Stimulated activated CD4-positive, alpha-beta T cell treated with anti-CD3 and anti-CD28 coated beads, Interleukin-2, amount 100 ng/mL, for 4 hours (primary cell): ENCODE measurements at regions not wholly inside any gene's neighbourhood (a gene's known extent, or its start where the extent isn't known, plus 50 kb on each side); places are given as distances from the start of the nearest gene placed in this dataset.
"Not testable (repeated sequence)": the region's sequence is repeated elsewhere in the genome, so short reads cannot be mapped to it uniquely, and the experiment has no call there.

ENCODE experiments used
- DNase-seq: peaks from one replicate; pipeline ENCODE4 v3.0.0-alpha.2; 2020; ENCODE audit warnings: low read depth

- DNase-seq, result no peak
These were observed 114.1 kb downstream of the FAR1 start for GRCh38 chr11:13782390-13783075.

DNA sequence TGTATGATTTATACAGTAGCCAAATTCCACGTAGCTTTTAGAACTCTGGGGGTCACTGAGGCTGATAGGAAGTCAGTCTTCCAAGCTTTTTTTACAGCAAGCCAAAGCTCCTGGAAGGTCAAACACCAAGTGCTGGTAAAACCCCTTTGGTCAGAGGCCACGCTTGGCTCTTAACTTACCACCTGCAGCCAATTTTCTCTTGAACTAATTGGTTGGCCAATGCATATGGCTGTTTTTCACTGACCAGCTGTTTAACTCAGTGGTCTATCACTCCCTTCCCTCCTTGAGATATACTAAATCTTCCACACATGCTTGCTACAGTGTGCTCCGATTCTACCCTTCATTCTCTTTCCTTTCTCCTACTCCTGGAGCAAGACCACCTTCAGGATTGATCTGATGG, 116.0 kb downstream of the FAR1 start:
- no peak for DNase-seq

DNA sequence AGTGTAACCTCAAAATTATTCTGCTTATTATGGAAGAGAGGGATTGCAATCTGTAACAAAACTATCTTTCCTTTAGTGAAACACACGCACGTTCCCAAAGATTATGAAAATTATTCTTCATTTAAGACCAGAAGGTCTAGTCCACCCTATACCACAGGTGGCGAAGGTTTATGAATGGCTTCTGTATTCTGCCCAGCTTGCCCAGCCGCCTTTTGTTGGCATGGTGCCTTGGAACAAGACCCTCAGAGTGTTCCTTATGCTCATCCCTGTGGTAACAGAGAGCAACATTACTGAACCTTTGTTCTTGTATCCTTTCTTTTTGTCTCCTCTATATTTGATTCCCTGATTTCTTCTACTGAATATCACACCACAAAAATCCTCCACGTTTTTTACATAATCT, 116.4 kb downstream of the FAR1 start:
- DNase-seq, result no peak

GRCh38 chr11:13786688-13787087, 118.2 kb downstream of the FAR1 start:
- no peak for DNase-seq

DNA sequence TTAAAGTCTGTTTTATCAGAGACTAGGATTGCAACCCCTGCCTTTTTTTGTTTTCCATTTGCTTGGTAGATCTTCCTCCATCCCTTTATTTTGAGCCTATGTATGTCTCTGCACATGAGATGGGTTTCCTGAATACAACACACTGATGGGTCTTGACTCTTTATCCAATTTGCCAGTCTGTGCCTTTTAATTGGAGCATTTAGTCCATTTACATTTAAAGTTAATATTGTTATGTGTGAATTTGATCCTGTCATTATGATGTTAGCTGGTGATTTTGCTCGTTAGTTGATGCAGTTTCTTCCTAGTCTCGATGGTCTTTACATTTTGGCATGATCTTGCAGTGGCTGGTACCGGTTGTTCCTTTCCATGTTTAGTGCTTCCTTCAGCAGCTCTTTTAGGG, 129.1 kb downstream of the FAR1 start:
- not testable (repeated sequence) for DNase-seq

DNA sequence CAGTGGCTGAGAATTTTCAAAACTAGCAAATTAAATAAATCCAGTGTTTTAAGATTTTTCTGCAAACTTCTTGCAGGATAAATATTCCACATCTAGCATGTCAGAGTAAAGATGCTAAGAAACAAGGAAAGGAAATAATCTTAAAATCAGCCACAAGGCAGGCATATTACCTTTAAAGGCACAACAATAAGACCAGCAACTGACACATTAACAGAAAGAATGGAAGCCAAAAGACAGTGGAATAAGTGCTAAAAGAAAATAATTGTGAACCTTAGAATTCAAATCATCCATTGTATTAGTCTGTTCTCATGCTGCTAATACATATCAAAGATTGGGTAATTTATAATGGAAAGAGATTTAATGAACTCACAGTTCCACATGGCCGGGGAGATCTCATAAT, 132.4 kb downstream of the FAR1 start:
- no peak for DNase-seq

DNA sequence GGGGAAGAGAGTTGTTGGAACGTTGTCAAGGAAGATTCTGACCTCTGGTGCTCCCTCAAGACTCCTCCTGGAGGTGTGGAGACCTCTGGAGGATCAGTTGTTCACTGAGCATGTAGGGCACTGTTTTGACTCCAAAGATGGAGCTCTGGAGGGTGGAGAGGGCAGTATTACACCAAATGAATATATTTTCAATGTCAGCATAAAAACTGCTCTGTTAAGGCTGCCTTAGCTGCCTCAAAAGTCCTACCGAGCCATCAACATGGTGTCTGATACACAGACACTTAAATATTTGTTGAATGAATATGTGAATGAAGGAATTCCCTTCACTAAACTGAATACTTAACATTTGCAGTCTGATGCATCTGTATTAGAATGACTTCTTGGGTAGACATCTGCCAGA, 144.2 kb upstream of the SPON1 start:
- no peak for DNase-seq

DNA sequence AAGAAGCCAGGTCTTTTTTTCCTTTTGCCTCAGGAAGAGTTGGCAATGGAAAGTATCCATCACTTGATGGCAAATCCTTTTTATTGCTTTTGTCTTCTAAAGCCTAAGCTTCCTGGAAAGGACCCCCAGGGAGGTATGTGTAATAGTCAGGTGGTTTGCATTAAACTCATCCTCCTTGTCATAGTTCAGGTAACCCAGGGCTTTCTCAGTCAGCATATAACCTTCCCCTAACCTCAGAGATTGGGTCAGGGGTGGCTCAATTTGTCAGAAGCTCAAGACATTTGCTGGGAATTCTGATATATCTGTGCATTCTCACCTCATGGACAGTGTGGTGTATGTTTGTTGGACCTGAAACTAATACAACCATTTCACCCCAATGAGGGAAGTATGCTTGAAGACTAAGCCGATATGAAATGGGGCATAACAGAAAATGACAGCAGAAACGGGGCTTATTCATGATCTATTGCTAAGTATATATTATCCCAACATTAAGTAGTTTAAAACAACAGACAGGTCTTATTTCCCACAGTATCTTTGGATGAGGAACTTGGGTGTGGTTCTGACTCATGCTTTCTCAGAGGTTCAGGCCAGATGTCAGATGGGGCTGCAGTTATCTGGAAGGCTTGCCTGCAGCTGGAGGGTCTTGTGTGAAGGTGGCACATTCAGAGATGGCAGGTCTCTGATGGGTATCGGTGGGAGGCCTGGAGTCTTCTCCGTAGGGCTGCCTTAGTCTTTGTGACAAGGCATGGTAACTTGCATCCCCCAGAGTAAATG, 135.8 kb upstream of the SPON1 start:
- DNase-seq, result no peak

DNA sequence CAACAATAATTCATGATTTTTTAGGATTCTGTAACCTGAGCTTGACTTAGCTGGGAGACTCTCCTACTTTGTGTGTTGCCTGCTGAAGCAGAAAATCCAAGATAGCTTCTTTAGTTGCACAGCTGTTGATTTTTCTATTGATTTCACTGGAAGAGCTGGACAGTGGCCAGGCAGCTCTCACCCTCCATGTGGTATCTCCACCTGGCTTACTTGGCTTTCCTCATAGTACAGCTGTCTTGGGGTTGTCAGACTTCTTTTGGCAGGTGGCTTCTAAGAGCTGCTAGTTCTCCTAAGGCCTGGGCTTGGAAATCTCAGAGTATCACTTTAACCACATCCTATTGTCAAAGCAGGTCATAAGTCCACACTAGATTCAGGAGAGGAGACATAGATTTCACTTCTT, 130.8 kb upstream of the SPON1 start:
- DNase-seq, result no peak

DNA sequence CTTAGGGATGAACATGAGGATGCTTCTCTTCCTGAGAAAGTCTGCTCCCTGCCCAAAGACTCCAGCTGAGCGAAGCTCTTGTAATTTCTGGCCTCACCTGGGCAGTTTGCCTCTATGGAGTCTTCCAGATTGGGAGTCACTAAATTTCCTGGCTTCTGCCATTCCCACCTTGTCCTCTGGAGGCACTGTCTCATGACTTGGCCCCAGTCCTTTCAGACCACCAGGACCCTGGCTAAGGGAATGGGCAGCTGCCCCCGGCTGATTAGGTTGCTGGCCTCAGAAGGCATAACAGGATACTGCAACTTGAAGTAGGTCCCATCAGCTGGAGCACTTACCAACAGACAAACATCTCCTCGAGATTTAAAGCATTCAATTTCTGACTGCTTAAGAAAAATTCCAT, 128.1 kb upstream of the SPON1 start:
- DNase-seq, result no peak

GRCh38 chr11:13836666-13837065, 125.9 kb upstream of the SPON1 start:
- DNase-seq, result no peak

DNA sequence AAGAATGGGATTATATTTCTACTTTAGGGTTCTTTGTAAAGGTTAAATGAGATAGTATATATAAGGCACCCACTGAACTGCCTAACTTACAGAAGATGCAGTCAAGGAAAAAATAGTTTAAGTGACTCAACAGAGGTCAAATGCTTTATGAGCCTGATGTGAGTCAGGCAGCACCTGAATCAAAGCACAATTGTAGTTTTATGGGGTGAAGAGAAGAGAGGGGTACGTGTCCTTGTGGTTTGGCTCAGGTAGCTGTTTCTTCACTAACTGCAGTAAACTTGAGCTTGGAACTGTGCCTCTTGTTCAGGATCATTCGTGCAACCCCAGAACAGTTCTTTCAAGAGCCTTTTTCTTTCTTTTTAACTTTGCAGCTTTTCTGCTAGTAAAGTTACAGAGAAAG, 125.2 kb upstream of the SPON1 start:
- DNase-seq, result no peak

- no peak for DNase-seq
These were observed 121.1 kb upstream of the SPON1 start for GRCh38 chr11:13841393-13841792.

- no peak for DNase-seq
These were observed 114.5 kb upstream of the SPON1 start for GRCh38 chr11:13848031-13848430.

DNA sequence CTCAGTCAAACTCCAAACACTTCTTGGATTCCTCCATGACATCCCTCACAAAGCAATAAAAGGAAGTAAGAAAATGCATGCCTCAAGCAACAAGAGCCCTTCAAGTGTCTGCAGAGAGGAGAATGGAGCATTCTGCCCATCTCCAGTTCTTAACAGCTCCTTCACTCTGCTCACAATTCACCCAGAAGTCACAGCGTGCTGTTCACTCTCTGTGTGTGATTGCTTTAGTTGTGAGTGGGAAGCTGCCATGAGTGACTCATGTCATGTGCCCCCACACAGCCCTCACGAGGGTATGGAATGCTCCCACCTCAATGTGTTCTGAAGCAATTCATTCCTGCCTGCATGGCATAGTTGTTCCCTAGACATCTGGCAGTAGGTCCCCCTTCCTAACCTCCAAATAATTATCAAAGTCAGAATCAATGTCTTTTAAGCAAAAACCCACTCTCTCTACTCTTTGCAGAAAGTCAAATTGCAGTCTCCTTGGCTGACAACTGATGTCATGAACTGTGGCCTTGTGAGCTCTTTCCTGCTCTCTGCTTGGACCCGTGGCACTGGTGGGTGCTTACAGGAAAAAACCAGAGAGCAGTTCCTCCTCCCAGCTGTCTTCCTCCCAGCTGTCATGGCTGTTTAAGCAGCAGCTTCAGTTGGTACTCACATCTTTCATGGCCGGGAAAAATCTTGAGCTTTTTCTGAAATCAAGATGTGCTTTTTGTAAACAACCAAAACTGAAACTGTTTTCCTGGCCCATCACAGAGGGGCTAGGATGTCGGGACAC, 112.1 kb upstream of the SPON1 start:
- DNase-seq, result no peak

DNA sequence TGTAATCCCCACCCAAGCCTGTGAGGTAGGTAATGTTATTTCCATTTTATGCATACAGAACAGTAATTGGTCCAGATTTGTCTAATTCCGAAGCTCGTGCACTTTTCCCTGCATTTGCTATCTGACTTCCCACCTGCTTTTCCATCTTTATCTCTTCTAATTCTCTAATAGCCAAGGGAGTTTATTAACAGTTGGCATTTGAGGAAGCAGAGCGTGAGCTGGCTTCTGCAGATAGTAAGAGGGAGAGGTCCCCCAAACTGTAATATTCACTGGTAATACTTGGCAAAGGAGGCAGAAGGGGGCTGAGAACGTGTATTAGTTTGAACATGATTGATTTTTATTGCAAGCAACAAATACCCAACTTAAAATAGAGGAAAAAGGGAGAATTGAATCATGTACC, 110.8 kb upstream of the SPON1 start:
- DNase-seq, result no peak

DNA sequence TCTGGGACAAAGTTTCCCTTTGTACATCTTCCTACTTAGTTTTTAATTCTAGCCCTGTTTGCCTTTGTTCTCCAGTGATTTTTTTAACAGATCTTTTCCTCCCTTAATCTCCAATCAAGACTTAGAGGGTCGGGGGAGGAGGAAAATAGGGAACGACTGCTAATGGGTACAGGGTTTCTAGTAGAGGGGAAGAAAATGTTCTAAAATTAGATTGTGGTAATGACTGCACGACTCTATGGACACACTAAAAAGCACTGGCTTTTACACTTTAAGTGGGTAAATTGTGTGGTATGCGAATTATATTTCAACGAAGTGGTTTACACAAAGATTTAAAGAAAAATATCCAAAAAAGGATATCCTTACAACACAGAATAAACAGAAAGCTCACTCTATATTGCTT, 110.0 kb upstream of the SPON1 start:
- DNase-seq, result no peak

DNA sequence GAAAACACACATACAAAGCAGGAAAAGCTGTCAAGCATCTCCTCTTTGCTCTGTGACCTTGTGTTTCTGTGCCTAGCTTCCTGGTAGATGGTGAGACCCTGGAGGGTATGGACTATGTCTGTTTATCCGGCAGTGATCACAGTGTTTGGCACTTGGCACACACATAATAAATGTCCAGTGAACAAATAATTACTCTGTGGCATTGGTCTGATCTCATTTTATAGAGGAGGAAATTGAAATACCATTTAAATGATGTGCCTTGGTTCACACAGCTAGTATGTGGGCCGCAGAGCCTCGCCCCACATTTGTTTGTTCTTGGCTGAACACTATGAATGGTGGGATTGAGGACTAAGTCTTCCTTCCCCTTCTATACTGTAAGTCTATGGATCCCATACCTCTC, 104.7 kb upstream of the SPON1 start:
- DNase-seq, result no peak

DNA sequence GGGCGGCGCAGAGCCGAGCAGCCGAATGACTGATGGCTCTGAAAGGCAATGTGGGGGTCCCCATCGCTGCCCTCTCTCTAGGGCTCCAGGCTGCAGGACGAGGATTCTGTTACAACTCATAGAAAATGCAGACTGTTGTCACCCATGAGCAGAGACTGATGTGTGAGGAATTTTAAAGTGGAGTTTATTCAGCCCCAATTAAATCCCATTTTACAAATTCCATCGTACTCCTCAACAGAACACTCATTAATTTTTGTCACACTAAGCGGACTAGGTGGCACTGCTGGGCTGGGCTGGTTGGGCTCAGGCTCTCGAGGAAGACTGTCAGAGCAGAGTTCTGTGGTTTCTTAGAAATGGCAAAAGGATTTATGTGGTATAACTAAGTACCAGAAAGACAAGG, 102.6 kb upstream of the SPON1 start:
- DNase-seq, result no peak

DNA sequence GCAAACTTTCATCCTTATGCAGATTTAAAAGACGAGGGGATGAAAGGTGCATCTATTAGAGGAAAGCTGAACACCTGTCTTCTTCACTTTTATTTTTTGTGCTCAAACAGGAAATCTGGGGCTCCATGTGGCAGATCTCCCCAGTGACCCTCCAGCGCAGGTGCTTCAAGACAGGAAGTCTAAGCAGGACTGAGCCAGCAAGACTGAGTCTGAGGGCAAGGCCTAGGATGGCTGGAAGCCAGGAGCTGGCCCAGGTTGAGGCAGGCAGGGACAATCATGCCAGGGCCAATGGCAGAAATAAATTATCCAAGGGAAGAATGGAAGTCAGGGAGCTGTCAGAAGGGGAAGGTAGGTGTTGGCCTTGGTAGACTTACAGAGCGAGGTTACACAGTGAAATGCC, 101.1 kb upstream of the SPON1 start:
- DNase-seq, result no peak

DNA sequence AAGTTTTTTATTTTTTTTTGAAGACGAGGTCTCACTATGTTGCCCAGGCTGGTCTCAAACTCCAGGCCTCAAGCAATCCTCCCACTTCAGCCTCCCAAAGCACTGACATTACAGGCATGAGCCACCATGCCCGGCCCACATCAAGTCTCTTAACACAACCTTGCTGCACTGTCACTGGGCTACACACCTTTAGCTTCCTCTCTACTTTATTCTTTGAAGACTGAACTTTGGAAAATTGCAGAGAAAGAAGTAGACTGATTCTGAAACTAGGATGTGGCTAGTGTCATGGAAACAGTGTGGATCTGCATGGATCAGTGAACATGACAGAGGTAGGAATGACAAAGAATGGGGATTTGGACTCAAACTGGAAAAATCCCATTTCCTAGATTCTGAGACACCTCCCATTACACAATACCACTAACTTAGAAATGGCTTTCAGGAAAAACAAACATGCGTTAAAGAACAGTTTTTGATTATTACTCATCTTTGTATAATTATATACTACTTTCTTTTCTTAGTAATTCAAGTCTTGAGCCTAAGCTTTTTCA, 99.6 kb upstream of the SPON1 start:
- no peak for DNase-seq

GRCh38 chr11:13868710-13869397, 93.7 kb upstream of the SPON1 start:
- DNase-seq, result peak; percentile 16
